ENCODE measurements at regions not wholly inside any gene's neighbourhood (a gene's known extent, or its start where the extent isn't known, plus 50 kb on each side); places are given as distances from the start of the nearest gene placed in this dataset.

DNA sequence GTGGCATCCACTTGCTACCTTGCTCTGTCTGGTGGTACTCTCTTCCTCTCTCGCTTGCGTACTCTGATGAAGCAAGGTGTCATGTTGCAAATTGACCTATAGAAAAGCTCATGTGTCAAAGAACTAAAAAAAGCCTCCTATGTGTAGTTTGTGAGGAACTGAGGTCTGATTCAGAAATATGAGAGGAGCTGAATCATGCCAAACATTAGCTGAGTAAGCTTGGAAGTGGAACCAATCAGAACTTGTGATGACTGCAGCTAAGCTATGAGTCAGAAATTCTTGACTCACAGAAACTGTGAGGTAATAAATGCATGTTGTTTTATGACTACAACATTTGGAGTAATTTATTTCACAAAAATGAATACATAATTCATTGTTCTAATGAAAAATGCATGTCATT is 2138.8 kb downstream of the PCDH7 start:
- no peak overlapping the region for H3K27ac ChIP-seq (ENCODE audit: low read depth in 1 of 3, low read length in 2 of 3)
- DNase-seq = peak in 1 of 2 donors; percentile 2
- no peak for FAIRE-seq
- no peaks in the 10 kb centered on the region for H3K36me3 ChIP-seq (ENCODE audit: control insufficient read depth in 3 of 3, insufficient read depth in 2 of 3, low read depth in 1 of 3, low read length in 3 of 3)
- H3K4me3 ChIP-seq (ENCODE audit: low read depth in 1 of 3, low read length in 3 of 3) = no peak overlapping the region
- no peaks in the 10 kb centered on the region for H3K27me3 ChIP-seq (ENCODE audit: control insufficient read depth in 3 of 3, insufficient read depth in 3 of 3, low read length in 3 of 3)
- no peaks in the 10 kb centered on the region for H3K9me3 ChIP-seq (ENCODE audit: control insufficient read depth in 2 of 2, insufficient read depth in 1 of 2, low read depth in 1 of 2, low read length in 1 of 2)
- WGBS, 3 donors = 87 to 95% (median 93%) methylated on average over 2 of the region's 2 CpGs
- no peaks in the 10 kb centered on the region for H3K4me1 ChIP-seq (ENCODE audit: control insufficient read depth in 3 of 3, insufficient read depth in 2 of 3, low read depth in 1 of 3, low read length in 2 of 3)

DNA sequence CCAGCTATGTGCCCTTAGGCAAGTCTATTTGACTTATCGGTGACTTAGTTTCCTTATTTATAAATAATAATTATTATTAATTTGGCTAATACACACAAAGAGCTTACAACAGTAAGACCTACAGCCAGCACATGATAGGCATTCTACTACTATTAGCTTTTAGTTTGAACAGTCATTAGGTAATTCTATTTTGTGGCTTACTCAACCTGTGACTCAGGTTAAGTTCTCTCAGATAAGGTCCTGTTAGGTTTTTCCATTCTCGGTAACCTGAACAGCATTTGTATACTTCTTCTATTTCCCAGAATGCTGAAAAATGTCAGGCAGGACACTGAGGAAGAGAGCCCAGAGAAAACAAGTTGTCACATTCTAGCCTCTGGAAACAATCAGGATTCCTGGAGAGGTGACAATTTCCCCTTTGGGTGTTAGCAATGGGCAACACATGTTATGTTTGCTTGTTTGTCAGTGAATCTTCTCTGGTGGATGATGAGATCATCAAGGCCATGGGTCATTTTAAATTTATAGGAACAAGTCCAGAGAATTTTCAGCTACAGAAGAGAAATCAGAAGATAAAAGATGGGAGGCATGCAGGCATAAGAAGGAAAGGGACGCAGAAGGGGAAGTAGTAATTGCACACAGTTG is 2144.7 kb downstream of the PCDH7 start:
- Histone ChIP-seq H3K4me1 (ENCODE audit: control insufficient read depth in 3 of 3, insufficient read depth in 2 of 3, low read depth in 1 of 3, low read length in 2 of 3) (no peaks in the 10 kb centered on the region), H3K36me3 (ENCODE audit: control insufficient read depth in 3 of 3, insufficient read depth in 2 of 3, low read depth in 1 of 3, low read length in 3 of 3) (no peaks in the 10 kb centered on the region), H3K27me3 (ENCODE audit: control insufficient read depth in 3 of 3, insufficient read depth in 3 of 3, low read length in 3 of 3) (no peaks in the 10 kb centered on the region), H3K9me3 (ENCODE audit: control insufficient read depth in 2 of 2, insufficient read depth in 1 of 2, low read depth in 1 of 2, low read length in 1 of 2) (no peaks in the 10 kb centered on the region), H3K4me3 (ENCODE audit: low read depth in 1 of 3, low read length in 3 of 3) (no peak overlapping the region), H3K27ac (ENCODE audit: low read depth in 1 of 3, low read length in 2 of 3) (no peak overlapping the region)
- 69 to 78% (median 78%) methylated on average over 3 of the region's 3 CpGs for WGBS, 3 donors
- DNase-seq (no peak), FAIRE-seq (no peak)

- H3K9me3 ChIP-seq (ENCODE audit: control insufficient read depth in 2 of 2, insufficient read depth in 1 of 2, low read depth in 1 of 2, low read length in 1 of 2) = no peaks in the 10 kb centered on the region
- no peak overlapping the region for H3K27ac ChIP-seq (ENCODE audit: low read depth in 1 of 3, low read length in 2 of 3)
- DNase-seq = no peak
- no peaks in the 10 kb centered on the region for H3K36me3 ChIP-seq (ENCODE audit: control insufficient read depth in 3 of 3, insufficient read depth in 2 of 3, low read depth in 1 of 3, low read length in 3 of 3)
- H3K4me1 ChIP-seq (ENCODE audit: control insufficient read depth in 3 of 3, insufficient read depth in 2 of 3, low read depth in 1 of 3, low read length in 2 of 3) = no peaks in the 10 kb centered on the region
- no peaks in the 10 kb centered on the region for H3K27me3 ChIP-seq (ENCODE audit: control insufficient read depth in 3 of 3, insufficient read depth in 3 of 3, low read length in 3 of 3)
- H3K4me3 ChIP-seq (ENCODE audit: low read depth in 1 of 3, low read length in 3 of 3) = no peak overlapping the region
- 77 to 84% (median 83%) methylated on average over 5 of the region's 5 CpGs for WGBS, 3 donors
- FAIRE-seq = no peak
Measured at GRCh38 chr4:32876546-32876945, 2156.4 kb downstream of the PCDH7 start.

GRCh38 chr4:32879913-32880312 is 2159.7 kb downstream of the PCDH7 start:
- Histone ChIP-seq H3K4me1 (ENCODE audit: control insufficient read depth in 3 of 3, insufficient read depth in 2 of 3, low read depth in 1 of 3, low read length in 2 of 3) (no peaks in the 10 kb centered on the region), H3K36me3 (ENCODE audit: control insufficient read depth in 3 of 3, insufficient read depth in 2 of 3, low read depth in 1 of 3, low read length in 3 of 3) (no peaks in the 10 kb centered on the region), H3K27ac (ENCODE audit: low read depth in 1 of 3, low read length in 2 of 3) (no peak overlapping the region), H3K4me3 (ENCODE audit: low read depth in 1 of 3, low read length in 3 of 3) (no peak overlapping the region), H3K27me3 (ENCODE audit: control insufficient read depth in 3 of 3, insufficient read depth in 3 of 3, low read length in 3 of 3) (no peaks in the 10 kb centered on the region), H3K9me3 (ENCODE audit: control insufficient read depth in 2 of 2, insufficient read depth in 1 of 2, low read depth in 1 of 2, low read length in 1 of 2) (no peaks in the 10 kb centered on the region)
- WGBS, 3 donors = 83 to 95% (median 90%) methylated on average over 1 of the region's 1 CpG
- FAIRE-seq = no peak
- no peak for DNase-seq

GRCh38 chr4:32884198-32884597 is 2164.0 kb downstream of the PCDH7 start:
- FAIRE-seq (no peak), DNase-seq (no peak)
- WGBS, 3 donors = 64 to 79% (median 74%) methylated on average over 2 of the region's 2 CpGs
- H3K4me1 ChIP-seq (ENCODE audit: control insufficient read depth in 3 of 3, insufficient read depth in 2 of 3, low read depth in 1 of 3, low read length in 2 of 3) = no peaks in the 10 kb centered on the region
- H3K4me3 ChIP-seq (ENCODE audit: low read depth in 1 of 3, low read length in 3 of 3) = no peak overlapping the region
- no peaks in the 10 kb centered on the region for H3K27me3 ChIP-seq (ENCODE audit: control insufficient read depth in 3 of 3, insufficient read depth in 3 of 3, low read length in 3 of 3)
- no peaks in the 10 kb centered on the region for H3K36me3 ChIP-seq (ENCODE audit: control insufficient read depth in 3 of 3, insufficient read depth in 2 of 3, low read depth in 1 of 3, low read length in 3 of 3)
- no peaks in the 10 kb centered on the region for H3K9me3 ChIP-seq (ENCODE audit: control insufficient read depth in 2 of 2, insufficient read depth in 1 of 2, low read depth in 1 of 2, low read length in 1 of 2)
- no peak overlapping the region for H3K27ac ChIP-seq (ENCODE audit: low read depth in 1 of 3, low read length in 2 of 3)

DNA sequence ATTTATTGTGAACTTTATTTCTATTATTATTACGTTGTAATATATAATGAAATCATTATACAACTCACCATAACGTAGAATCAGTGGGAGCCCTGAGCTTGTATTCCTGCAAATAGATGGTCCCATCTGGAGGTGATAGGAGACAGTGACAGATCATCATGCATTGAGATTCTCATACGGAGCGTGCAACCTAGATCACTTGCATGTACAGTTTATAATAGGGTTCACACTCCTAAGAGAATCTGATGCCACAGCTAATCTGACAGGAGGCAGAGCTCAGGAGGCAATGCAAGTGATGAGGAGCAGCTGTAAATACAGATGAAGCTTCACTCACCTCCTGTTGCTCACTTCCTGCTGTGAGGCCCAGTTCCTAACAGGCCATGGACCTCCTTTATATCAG is 2170.2 kb downstream of the PCDH7 start:
- Histone ChIP-seq H3K9me3 (ENCODE audit: control insufficient read depth in 2 of 2, insufficient read depth in 1 of 2, low read depth in 1 of 2, low read length in 1 of 2) (peaks cover 0 to 6% of the 10 kb centered on the region in 2 donors), H3K27me3 (ENCODE audit: control insufficient read depth in 3 of 3, insufficient read depth in 3 of 3, low read length in 3 of 3) (no peaks in the 10 kb centered on the region), H3K4me3 (ENCODE audit: low read depth in 1 of 3, low read length in 3 of 3) (no peak overlapping the region), H3K27ac (ENCODE audit: low read depth in 1 of 3, low read length in 2 of 3) (no peak overlapping the region), H3K36me3 (ENCODE audit: control insufficient read depth in 3 of 3, insufficient read depth in 2 of 3, low read depth in 1 of 3, low read length in 3 of 3) (no peaks in the 10 kb centered on the region), H3K4me1 (ENCODE audit: control insufficient read depth in 3 of 3, insufficient read depth in 2 of 3, low read depth in 1 of 3, low read length in 2 of 3) (no peaks in the 10 kb centered on the region)
- 75 to 79% (median 79%) methylated on average over 4 of the region's 4 CpGs for WGBS, 3 donors
- FAIRE-seq (no peak), DNase-seq (no peak)

GRCh38 chr4:32909053-32909452 is 2188.9 kb downstream of the PCDH7 start:
- Histone ChIP-seq H3K36me3 (ENCODE audit: control insufficient read depth in 3 of 3, insufficient read depth in 2 of 3, low read depth in 1 of 3, low read length in 3 of 3) (no peaks in the 10 kb centered on the region), H3K9me3 (ENCODE audit: control insufficient read depth in 2 of 2, insufficient read depth in 1 of 2, low read depth in 1 of 2, low read length in 1 of 2) (peaks cover 0 to 12% of the 10 kb centered on the region in 2 donors), H3K4me3 (ENCODE audit: low read depth in 1 of 3, low read length in 3 of 3) (no peak overlapping the region), H3K27me3 (ENCODE audit: control insufficient read depth in 3 of 3, insufficient read depth in 3 of 3, low read length in 3 of 3) (no peaks in the 10 kb centered on the region), H3K4me1 (ENCODE audit: control insufficient read depth in 3 of 3, insufficient read depth in 2 of 3, low read depth in 1 of 3, low read length in 2 of 3) (no peaks in the 10 kb centered on the region), H3K27ac (ENCODE audit: low read depth in 1 of 3, low read length in 2 of 3) (no peak overlapping the region)
- 73 to 87% (median 83%) methylated on average over 3 of the region's 3 CpGs for WGBS, 3 donors
- DNase-seq (no peak), FAIRE-seq (no peak)

- no peaks in the 10 kb centered on the region for H3K27me3 ChIP-seq (ENCODE audit: control insufficient read depth in 3 of 3, insufficient read depth in 3 of 3, low read length in 3 of 3)
- H3K9me3 ChIP-seq (ENCODE audit: control insufficient read depth in 2 of 2, insufficient read depth in 1 of 2, low read depth in 1 of 2, low read length in 1 of 2) = peaks cover 0 to 10% of the 10 kb centered on the region in 2 donors
- DNase-seq (peak in 1 of 2 donors; percentile 49), FAIRE-seq (no peak)
- no peaks in the 10 kb centered on the region for H3K4me1 ChIP-seq (ENCODE audit: control insufficient read depth in 3 of 3, insufficient read depth in 2 of 3, low read depth in 1 of 3, low read length in 2 of 3)
- H3K36me3 ChIP-seq (ENCODE audit: control insufficient read depth in 3 of 3, insufficient read depth in 2 of 3, low read depth in 1 of 3, low read length in 3 of 3) = no peaks in the 10 kb centered on the region
- 57 to 87% (median 82%) methylated on average over 2 of the region's 2 CpGs for WGBS, 3 donors
- no peak overlapping the region for H3K27ac ChIP-seq (ENCODE audit: low read depth in 1 of 3, low read length in 2 of 3)
- no peak overlapping the region for H3K4me3 ChIP-seq (ENCODE audit: low read depth in 1 of 3, low read length in 3 of 3)
Measured at GRCh38 chr4:32909736-32910135, 2189.6 kb downstream of the PCDH7 start.

DNA sequence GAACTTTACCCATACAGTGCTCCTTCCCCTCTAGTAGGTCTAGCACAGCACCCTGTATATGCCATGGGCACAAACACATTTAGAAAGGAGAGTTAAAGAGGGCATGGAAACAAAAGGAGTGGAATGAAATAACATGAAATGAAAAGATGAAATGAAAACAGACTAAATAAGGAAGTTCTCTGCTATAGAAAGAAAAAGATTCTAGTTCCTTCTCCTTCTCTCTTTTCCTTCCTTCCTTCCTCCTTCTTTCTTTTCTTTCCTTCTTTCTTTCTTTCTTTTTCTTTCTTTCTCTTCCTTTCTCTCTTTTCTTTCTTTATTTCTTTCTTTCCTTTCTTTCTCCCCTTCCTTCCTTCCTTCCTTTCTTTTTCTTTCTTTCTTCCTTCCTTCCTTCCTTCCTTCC is 2197.4 kb downstream of the PCDH7 start:
- FAIRE-seq (no peak), DNase-seq (no peak)
- Histone ChIP-seq H3K27ac (ENCODE audit: low read depth in 1 of 3, low read length in 2 of 3) (no peak overlapping the region), H3K36me3 (ENCODE audit: control insufficient read depth in 3 of 3, insufficient read depth in 2 of 3, low read depth in 1 of 3, low read length in 3 of 3) (no peaks in the 10 kb centered on the region), H3K27me3 (ENCODE audit: control insufficient read depth in 3 of 3, insufficient read depth in 3 of 3, low read length in 3 of 3) (no peaks in the 10 kb centered on the region), H3K4me1 (ENCODE audit: control insufficient read depth in 3 of 3, insufficient read depth in 2 of 3, low read depth in 1 of 3, low read length in 2 of 3) (no peaks in the 10 kb centered on the region), H3K9me3 (ENCODE audit: control insufficient read depth in 2 of 2, insufficient read depth in 1 of 2, low read depth in 1 of 2, low read length in 1 of 2) (no peaks in the 10 kb centered on the region), H3K4me3 (ENCODE audit: low read depth in 1 of 3, low read length in 3 of 3) (no peak overlapping the region)

All from small intestine (tissue), 7 donors.